Thymus (tissue), 11 donors: ENCODE measurements at regions not wholly inside any gene's neighbourhood (a gene's known extent, or its start where the extent isn't known, plus 50 kb on each side); places are given as distances from the start of the nearest gene placed in this dataset.
"Not testable (repeated sequence)": the region's sequence is repeated elsewhere in the genome, so short reads cannot be mapped to it uniquely, and the experiment has no call there.

ENCODE experiments used
- DNase-seq, 9 donors: peaks; one replicate each; pipeline ENCODE4 v3.0.0-alpha.2; 2013; ENCODE audit warnings: low spot score in 9 of 9, low read depth in 6 of 9, missing footprints in 1 of 9
- H3K27ac ChIP-seq, 2 donors: one replicate each; pipeline ENCODE4 v1.5.1; 2013; ENCODE audit warnings: control low read depth in 1 of 2, low read depth in 1 of 2, low read length in 1 of 2, mild to moderate bottlenecking in 1 of 2, moderate library complexity in 1 of 2
- H3K27me3 ChIP-seq, 2 donors: one replicate each; pipeline ENCODE4 v1.5.1; 2013; ENCODE audit warnings: low read length in 1 of 2; ENCODE audit not compliant: control insufficient read depth in 2 of 2, insufficient read depth in 1 of 2
- H3K36me3 ChIP-seq, 2 donors: one replicate each; pipeline ENCODE4 v1.5.1; 2013; ENCODE audit warnings: low read length in 1 of 2, mild to moderate bottlenecking in 1 of 2, moderate library complexity in 1 of 2; ENCODE audit not compliant: control insufficient read depth in 2 of 2, insufficient read depth in 2 of 2
- H3K4me1 ChIP-seq, 2 donors: one replicate each; pipeline ENCODE4 v1.5.1; 2013; ENCODE audit warnings: low read length in 2 of 2; ENCODE audit not compliant: control insufficient read depth in 2 of 2, insufficient read depth in 2 of 2
- H3K4me3 ChIP-seq, 2 donors: one replicate each; pipeline ENCODE4 v1.5.1; 2013; ENCODE audit warnings: low read length in 2 of 2, control low read depth in 1 of 2, mild to moderate bottlenecking in 1 of 2
- H3K9me3 ChIP-seq, 2 donors: one replicate each; pipeline ENCODE4 v1.5.1; 2013; ENCODE audit warnings: low read length in 1 of 2, mild to moderate bottlenecking in 1 of 2; ENCODE audit not compliant: control insufficient read depth in 2 of 2, insufficient read depth in 1 of 2
- WGBS: extraction: QIAGEN DNeasy Blood & Tissue Kit; methylation state at CpG from one replicate; pipeline ENCODE4 v1.1.7; 2013; 5-methylcytosine and 5-hydroxymethylcytosine counted together
- donor health status: healthy.

DNA sequence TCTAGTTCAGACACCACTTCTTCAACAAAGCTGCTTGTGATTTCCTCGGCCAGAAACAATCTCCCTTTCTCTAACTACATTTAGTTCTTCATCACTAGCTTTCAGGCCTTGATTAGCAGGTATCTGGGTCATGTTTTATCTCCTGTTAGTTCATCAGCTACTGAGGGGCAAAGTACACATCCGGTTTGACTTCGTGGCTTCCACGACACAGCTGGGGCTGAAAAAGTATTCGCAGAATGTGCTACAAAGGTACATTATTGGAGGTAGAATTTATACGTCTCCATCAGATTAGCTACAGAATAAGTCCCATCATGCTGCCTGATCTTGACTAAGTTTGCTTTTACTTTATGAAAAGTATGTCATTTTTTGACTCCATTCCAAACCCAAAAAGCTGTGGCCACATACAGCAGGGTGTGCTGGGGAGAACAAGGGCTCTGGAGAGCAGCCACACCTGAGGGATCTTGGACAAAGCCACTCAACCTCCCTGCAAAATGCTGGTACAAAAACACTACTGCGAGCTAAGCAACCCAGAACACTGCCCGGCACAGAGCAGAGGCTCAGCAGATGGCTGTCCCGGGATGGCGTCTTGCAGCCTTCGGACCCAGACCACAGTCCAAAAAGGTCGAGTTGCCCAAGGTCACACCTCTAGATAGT is 158.9 kb upstream of the PRKX start:
- not testable (repeated sequence) for H3K9me3 ChIP-seq, DNase-seq, H3K36me3 ChIP-seq, H3K27me3 ChIP-seq, H3K4me3 ChIP-seq, H3K27ac ChIP-seq, H3K4me1 ChIP-seq
- WGBS, result 69% methylated on average over 6 of the region's 12 CpGs

DNA sequence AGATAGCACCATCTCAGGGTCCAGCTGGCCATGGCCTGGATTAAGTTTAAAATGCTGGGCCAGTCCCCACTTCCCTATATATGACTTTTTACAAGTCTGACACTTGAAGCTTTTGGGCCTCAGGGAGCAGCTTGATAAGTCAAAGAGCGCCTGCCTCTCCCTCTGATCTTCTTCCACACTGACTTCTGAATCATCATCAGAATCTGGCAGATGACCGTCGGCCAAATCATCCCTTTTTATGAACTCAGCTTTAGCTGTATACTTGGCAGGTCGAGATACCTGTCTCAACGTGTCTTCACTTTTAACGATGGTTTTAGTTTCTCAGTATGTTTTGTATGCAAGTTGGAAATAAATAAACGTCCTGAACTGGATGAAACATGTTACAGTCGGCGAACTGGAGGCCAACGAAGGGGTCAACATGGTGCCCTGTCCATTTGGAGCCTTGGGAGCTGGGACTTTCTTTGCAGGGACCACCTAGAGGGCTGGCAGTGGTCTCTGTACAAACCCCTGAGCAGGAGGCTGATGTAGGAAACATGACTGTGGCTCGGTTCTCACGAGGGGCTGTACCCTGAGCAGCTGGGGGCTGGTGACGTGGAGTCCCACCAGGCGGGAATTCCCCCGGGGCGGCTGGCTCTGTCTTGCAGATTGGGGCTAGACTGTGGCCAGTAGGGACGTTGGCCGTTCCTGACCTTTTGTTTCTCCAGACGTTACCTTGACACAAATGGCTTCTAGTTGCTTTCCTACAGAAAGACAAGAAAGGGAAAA is 153.8 kb upstream of the PRKX start:
- H3K27me3 ChIP-seq, H3K36me3 ChIP-seq, H3K9me3 ChIP-seq, H3K27ac ChIP-seq, H3K4me1 ChIP-seq, H3K4me3 ChIP-seq, DNase-seq: not testable (repeated sequence)
- 99% methylated on average over 13 of the region's 19 CpGs for WGBS

GRCh38 chrX:3858332-3858731 is 144.9 kb upstream of the PRKX start:
- not testable (repeated sequence) for H3K4me3 ChIP-seq, H3K36me3 ChIP-seq, DNase-seq, H3K27me3 ChIP-seq, H3K4me1 ChIP-seq, H3K27ac ChIP-seq, H3K9me3 ChIP-seq
- WGBS, result no CpG with 5 or more reads among the region's 4 CpGs

GRCh38 chrX:3843522-3844145 is 130.2 kb upstream of the PRKX start:
- not testable (repeated sequence) for DNase-seq, H3K36me3 ChIP-seq, H3K27ac ChIP-seq, H3K4me1 ChIP-seq, H3K9me3 ChIP-seq, H3K27me3 ChIP-seq
- no CpG with 5 or more reads among the region's 85 CpGs for WGBS
- H3K4me3 ChIP-seq, result peak overlapping the region in 1 of 2 donors; percentile 41

DNA sequence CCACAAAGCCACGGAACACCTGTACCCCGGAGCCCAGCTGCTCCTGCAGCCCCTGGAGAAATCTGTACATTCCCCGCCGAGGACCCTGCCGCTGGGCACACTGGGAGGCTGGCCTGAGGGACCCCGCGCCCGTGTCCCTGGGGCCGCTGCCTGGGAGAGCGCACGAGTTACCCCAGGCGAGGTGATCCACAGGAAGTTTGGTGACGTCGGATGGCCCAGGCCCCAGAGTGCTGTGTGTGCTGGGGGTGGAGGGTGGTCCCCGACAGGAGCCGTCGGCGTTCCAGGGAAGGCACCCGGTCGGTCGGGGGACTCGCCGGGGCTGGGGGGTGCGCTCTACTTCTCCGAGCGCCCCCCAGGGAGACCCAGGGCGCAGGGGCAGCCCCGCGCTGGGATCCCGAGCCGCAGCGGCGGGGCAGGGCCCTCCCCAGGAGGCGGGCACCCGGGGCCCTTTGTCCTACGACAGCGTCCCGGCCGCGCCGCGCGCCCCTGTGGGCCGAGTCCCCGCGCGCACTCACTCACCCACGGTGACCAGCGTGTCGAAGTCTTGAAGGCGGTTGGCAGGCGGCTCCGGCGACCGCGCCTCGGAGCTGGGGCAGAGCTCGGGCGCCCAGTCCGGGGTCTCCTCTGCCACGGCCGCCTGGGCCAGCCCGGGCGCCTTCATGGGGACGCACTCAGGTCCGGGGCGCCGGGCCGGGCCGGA is 129.5 kb upstream of the PRKX start:
- not testable (repeated sequence) for H3K4me1 ChIP-seq, H3K36me3 ChIP-seq, DNase-seq, H3K9me3 ChIP-seq, H3K27me3 ChIP-seq
- WGBS, result under 1% methylated on average over 29 of the region's 70 CpGs
- Histone ChIP-seq H3K4me3 (peak overlapping the region in 1 of 2 donors; percentile 42), H3K27ac (peak overlapping the region in 1 of 2 donors; percentile 42)

- H3K9me3 ChIP-seq, H3K36me3 ChIP-seq, H3K27me3 ChIP-seq, H3K4me3 ChIP-seq, DNase-seq, H3K27ac ChIP-seq, H3K4me1 ChIP-seq: not testable (repeated sequence)
- no CpG with 5 or more reads among the region's 24 CpGs for WGBS
These were observed 125.3 kb upstream of the PRKX start for GRCh38 chrX:3838754-3839153.

- not testable (repeated sequence) for H3K36me3 ChIP-seq, H3K9me3 ChIP-seq, H3K27me3 ChIP-seq, H3K27ac ChIP-seq, H3K4me3 ChIP-seq, DNase-seq, H3K4me1 ChIP-seq
- no CpG with 5 or more reads among the region's 58 CpGs for WGBS
These were observed 124.7 kb upstream of the PRKX start for GRCh38 chrX:3837958-3838643.

GRCh38 chrX:3837211-3837610 is 123.8 kb upstream of the PRKX start:
- not testable (repeated sequence) for H3K4me3 ChIP-seq, H3K27ac ChIP-seq, DNase-seq, H3K27me3 ChIP-seq, H3K4me1 ChIP-seq, H3K36me3 ChIP-seq, H3K9me3 ChIP-seq
- no CpG with 5 or more reads among the region's 13 CpGs for WGBS
